ENCODE measurements at regions not wholly inside any gene's neighbourhood (a gene's known extent, or its start where the extent isn't known, plus 50 kb on each side); places are given as distances from the start of the nearest gene placed in this dataset.

DNA sequence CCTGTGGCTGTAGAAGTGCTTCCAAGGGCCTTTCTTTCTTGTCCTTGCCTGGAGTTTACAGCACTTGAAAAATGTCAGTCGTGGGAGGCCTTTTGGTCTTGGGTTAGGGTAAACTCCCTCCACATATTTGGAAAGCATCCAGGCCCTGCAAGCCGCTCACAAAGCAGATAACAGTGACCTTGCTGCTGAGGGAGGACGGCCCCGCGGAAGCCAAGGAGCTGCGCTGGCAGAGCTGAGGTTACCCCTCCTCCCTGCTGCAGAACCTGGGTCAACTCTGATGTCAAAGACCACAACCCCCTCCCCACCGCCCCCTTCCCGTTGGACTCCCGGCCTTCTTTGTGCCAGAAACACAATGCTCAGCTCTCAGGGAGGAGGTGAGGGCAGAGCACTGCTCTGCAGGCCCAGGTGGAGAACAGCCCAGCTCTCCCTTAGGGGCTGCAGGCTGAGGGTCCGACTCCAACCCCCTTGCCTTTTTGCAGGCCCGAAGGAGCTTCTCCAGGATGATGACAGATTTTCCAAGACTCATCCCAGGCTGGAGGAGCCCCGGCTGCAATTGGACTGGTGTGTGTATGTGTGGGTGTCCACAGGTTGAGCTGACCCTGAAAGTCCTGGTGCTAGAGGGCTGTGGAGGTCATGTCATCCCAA is 957.6 kb upstream of the ZNF722 start:
- H3K9me3 ChIP-seq = peaks cover 0 to 3% of the 10 kb centered on the region in 2 donors

DNA sequence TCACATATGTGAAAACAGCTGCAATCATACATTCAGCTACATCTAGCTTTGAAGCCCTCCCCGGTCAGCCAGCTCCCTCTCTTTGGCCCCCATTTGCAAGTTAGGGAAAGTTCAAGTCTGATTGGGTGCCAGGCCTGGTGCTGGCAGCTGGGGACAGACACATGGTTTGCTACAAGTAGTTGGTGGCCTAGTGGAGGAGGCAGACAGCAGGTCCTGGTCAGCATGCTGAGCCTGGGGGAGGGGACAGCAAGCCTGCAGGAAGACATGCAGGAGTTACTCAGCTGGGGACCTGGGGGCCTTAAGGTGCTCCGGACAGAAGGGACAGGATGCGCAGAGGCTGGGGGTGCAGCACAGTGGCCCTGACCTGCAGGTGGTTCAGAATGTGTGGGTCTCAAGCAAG is 956.9 kb upstream of the ZNF722 start:
- DNase-seq (ENCODE audit: low spot score in 2 of 2) = no peak
- H3K4me1 ChIP-seq = no peaks in the 10 kb centered on the region
- H3K27ac ChIP-seq = no peak overlapping the region
- no peaks in the 10 kb centered on the region for H3K27me3 ChIP-seq
- H3K9me3 ChIP-seq = peaks cover 0 to 3% of the 10 kb centered on the region in 2 donors
- TF ChIP-seq, protein P1, sequence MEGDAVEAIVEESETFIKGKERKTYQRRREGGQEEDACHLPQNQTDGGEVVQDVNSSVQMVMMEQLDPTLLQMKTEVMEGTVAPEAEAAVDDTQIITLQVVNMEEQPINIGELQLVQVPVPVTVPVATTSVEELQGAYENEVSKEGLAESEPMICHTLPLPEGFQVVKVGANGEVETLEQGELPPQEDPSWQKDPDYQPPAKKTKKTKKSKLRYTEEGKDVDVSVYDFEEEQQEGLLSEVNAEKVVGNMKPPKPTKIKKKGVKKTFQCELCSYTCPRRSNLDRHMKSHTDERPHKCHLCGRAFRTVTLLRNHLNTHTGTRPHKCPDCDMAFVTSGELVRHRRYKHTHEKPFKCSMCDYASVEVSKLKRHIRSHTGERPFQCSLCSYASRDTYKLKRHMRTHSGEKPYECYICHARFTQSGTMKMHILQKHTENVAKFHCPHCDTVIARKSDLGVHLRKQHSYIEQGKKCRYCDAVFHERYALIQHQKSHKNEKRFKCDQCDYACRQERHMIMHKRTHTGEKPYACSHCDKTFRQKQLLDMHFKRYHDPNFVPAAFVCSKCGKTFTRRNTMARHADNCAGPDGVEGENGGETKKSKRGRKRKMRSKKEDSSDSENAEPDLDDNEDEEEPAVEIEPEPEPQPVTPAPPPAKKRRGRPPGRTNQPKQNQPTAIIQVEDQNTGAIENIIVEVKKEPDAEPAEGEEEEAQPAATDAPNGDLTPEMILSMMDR (IDR thresholded peaks at IDR 0.05) = no peak
- intact Hi-C loops (cut with DNase I) = no loop called here
- no peak overlapping the region for H3K4me3 ChIP-seq
- no peaks in the 10 kb centered on the region for H3K36me3 ChIP-seq

More for the DNA sequence above, 957.6 kb upstream of the ZNF722 start:
- H3K4me1 ChIP-seq = no peaks in the 10 kb centered on the region
- H3K27ac ChIP-seq = no peak overlapping the region
- intact Hi-C loops (cut with DNase I) = no loop called here
- H3K4me3 ChIP-seq = no peak overlapping the region
- no peaks in the 10 kb centered on the region for H3K27me3 ChIP-seq
- no peaks in the 10 kb centered on the region for H3K36me3 ChIP-seq
- TF ChIP-seq, protein P1 (IDR thresholded peaks at IDR 0.05) = no peak
- DNase-seq (ENCODE audit: low spot score in 2 of 2) = no peak

DNA sequence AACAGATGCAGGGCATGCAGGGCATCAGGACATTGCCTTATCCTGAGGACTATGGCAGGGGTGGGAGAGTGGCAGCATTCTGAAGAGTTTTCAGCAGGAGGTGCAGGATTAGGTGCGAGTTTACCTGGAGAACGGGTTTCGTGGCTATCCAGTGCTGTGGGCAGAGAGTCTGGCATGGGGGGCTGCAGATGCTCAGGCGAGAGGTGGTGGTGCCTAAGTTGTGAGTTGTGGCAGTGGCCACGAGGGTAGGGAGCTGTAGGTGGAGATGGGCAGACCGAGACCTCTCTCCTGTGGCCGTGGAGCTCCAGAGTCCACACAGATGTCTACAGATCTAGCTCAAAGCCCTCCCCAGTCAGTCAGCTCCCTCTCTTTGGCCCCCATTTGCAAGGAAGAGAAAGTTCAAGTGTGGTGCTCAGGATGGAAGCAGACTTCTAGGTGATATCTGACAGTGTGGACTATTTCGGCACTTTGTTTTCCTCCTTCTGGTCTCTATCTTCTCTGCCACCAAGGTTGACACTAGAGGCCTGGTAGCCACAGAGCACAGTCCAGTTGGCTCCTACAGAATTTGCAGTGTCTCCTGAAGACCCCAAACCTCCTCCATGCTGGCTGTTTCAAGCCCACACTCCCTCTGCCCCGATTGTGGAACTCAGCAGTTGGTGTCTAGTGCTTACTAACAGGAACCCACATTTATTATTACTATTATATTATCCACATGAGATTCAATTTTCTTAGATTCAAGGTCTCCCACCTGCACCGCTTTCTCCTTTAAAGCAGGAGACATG is 955.7 kb upstream of the ZNF722 start:
- TF ChIP-seq, protein P1 (IDR thresholded peaks at IDR 0.05) = no peak
- Histone ChIP-seq H3K27me3 (no peaks in the 10 kb centered on the region), H3K9me3 (peaks cover 0 to 3% of the 10 kb centered on the region in 2 donors), H3K36me3 (no peaks in the 10 kb centered on the region), H3K27ac (no peak overlapping the region), H3K4me1 (no peaks in the 10 kb centered on the region), H3K4me3 (no peak overlapping the region)
- no peak for DNase-seq (ENCODE audit: low spot score in 2 of 2)
- intact Hi-C loops (cut with DNase I) = no loop called here

DNA sequence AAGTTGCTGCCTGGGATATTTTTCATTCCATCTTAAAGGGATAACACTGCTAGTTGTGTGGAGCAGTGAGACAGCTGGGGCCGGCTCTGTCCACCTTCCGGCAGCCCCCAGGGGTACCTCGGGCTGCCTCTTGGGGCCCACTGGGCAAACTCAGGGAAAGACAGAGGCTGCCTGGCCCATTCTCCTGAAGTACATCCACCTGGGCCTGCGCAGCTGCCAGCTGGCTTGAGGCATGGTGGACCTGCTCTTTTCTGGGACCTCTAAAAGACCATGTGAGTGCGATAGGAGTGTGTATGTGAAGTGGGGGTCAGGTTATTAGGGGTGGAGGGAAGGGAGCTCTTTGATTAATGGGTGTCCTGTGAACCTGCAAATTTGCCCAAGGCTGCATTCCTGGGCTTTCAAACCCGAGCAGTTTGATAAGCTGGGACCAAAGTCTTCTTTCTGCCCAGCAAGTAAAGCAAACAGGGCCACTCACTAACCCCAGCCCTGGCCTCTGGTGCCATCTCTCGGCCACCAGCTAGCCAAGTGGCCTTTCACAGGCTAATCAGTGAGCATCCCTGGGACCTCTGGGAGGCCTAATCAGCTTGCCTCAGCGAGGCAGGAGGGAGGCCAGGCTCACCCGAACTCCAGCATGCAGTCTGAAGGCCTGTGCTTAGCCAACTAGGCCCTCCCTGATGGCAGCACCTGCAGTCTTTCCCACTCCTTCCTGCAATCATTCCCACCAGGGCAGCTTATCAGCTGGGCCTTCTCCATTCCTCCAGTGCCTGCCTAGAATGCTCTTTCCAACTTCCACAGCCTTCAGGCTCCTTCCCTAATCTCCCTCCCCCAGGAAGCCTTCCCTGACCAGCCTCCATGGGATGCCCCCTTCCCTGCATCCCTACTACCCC is 954.7 kb upstream of the ZNF722 start:
- Histone ChIP-seq H3K4me3 (no peak overlapping the region), H3K27me3 (no peaks in the 10 kb centered on the region), H3K27ac (no peak overlapping the region), H3K4me1 (no peaks in the 10 kb centered on the region), H3K36me3 (no peaks in the 10 kb centered on the region), H3K9me3 (peaks cover 0 to 3% of the 10 kb centered on the region in 2 donors)
- TF ChIP-seq, protein P1 (IDR thresholded peaks at IDR 0.05) = no peak
- intact Hi-C loops (cut with DNase I) = no loop called here
- DNase-seq (ENCODE audit: low spot score in 2 of 2) = no peak

DNA sequence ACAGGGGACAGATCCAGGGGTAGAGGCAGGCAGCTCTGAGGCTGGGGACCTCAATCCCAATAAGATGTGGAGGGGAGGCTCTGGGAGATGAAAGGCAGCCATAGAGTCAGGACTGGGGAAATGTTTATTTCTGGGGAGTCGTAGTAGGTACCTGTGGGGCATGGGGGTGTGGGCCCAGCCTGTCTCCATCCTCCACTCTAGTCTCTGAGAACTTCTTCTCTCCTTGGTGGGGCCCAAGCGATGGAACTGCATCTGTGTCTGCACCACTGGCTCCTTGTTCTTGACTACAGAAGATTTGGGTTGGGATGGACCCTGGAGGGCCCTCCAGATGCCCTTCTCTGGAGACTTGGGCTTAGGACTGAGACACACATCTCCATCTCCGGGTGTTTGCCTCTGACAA is 953.9 kb upstream of the ZNF722 start:
- intact Hi-C loops (cut with DNase I) = no loop called here
- DNase-seq (ENCODE audit: low spot score in 2 of 2) = no peak

More for the DNA sequence above, 953.9 kb upstream of the ZNF722 start:
- TF ChIP-seq, protein P1 (IDR thresholded peaks at IDR 0.05) = no peak
- Histone ChIP-seq H3K4me3 (no peak overlapping the region), H3K36me3 (no peaks in the 10 kb centered on the region), H3K4me1 (no peaks in the 10 kb centered on the region), H3K27me3 (no peaks in the 10 kb centered on the region), H3K9me3 (peaks cover 0 to 3% of the 10 kb centered on the region in 2 donors), H3K27ac (no peak overlapping the region)

Measured in ascending aorta (tissue), 2 donors.